Glutamatergic neuron (in vitro differentiated cells): ENCODE measurements at regions not wholly inside any gene's neighbourhood (a gene's known extent, or its start where the extent isn't known, plus 50 kb on each side); places are given as distances from the start of the nearest gene placed in this dataset.
"Not testable (repeated sequence)": the region's sequence is repeated elsewhere in the genome, so short reads cannot be mapped to it uniquely, and the experiment has no call there.

Source experiments
- DNase-seq: peaks from one replicate; pipeline ENCODE4 v3.0.0; 2022
- H3K27ac Mint-ChIP-seq: one replicate; pipeline ENCODE4 v1.8.0; 2020; ENCODE audit warnings: mild to moderate bottlenecking, mixed read lengths, inconsistent platforms; ENCODE audit not compliant: unreplicated experiment
- H3K27me3 Mint-ChIP-seq: one replicate; pipeline ENCODE4 v1.8.0; 2020; ENCODE audit warnings: mild to moderate bottlenecking, moderate library complexity, mixed read lengths, inconsistent platforms; ENCODE audit not compliant: unreplicated experiment
- H3K36me3 Mint-ChIP-seq: one replicate; pipeline ENCODE4 v1.8.0; 2020; ENCODE audit warnings: mild to moderate bottlenecking, mixed read lengths, inconsistent platforms; ENCODE audit not compliant: unreplicated experiment
- H3K4me1 Mint-ChIP-seq: one replicate; pipeline ENCODE4 v1.8.0; 2020; ENCODE audit warnings: mild to moderate bottlenecking, low read depth, mixed read lengths, inconsistent platforms; ENCODE audit not compliant: unreplicated experiment
- H3K4me3 Mint-ChIP-seq: one replicate; pipeline ENCODE4 v1.8.0; 2020; ENCODE audit warnings: mild to moderate bottlenecking, mixed read lengths, inconsistent platforms; ENCODE audit not compliant: unreplicated experiment
- H3K9me3 Mint-ChIP-seq: one replicate; pipeline ENCODE4 v1.8.0; 2020; ENCODE audit warnings: mild to moderate bottlenecking, moderate library complexity, mixed read lengths, inconsistent platforms; ENCODE audit not compliant: unreplicated experiment
- TF ChIP-seq, protein P1 (sequence below): fragments of 200-600 bp; sonication (generic); IDR thresholded peaks from one replicate; pipeline ENCODE4 v1.5.0; 2021; ENCODE audit not compliant: partially characterized antibody, unreplicated experiment

DNA sequence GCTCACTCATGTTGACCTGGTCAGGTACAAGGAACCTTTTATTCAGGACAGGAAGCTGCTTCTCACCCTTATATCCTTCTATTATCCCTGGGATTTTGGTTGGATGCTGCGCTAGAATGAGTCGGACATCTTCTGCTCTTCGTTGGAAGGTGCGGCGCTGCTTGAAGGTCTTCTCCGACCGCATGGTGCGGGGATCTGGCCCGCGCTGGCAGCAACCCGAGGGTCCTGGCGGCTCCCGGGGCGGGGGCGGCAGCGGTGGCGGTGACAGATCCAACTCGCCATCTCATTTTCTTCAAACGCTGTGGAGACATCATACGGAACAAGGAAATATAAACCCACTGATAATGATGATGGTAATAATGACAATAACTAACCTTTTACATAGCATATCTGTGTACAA lies 126.3 kb downstream of the ATXN7L3B start:
- H3K4me1 Mint-ChIP-seq: no peaks in the 10 kb centered on the region
- H3K36me3 Mint-ChIP-seq: no peaks in the 10 kb centered on the region
- H3K9me3 Mint-ChIP-seq: no peaks in the 10 kb centered on the region
- H3K27me3 Mint-ChIP-seq: no peaks in the 10 kb centered on the region
- no peak overlapping the region for H3K27ac Mint-ChIP-seq
- H3K4me3 Mint-ChIP-seq: no peak overlapping the region
- TF ChIP-seq, protein P1, sequence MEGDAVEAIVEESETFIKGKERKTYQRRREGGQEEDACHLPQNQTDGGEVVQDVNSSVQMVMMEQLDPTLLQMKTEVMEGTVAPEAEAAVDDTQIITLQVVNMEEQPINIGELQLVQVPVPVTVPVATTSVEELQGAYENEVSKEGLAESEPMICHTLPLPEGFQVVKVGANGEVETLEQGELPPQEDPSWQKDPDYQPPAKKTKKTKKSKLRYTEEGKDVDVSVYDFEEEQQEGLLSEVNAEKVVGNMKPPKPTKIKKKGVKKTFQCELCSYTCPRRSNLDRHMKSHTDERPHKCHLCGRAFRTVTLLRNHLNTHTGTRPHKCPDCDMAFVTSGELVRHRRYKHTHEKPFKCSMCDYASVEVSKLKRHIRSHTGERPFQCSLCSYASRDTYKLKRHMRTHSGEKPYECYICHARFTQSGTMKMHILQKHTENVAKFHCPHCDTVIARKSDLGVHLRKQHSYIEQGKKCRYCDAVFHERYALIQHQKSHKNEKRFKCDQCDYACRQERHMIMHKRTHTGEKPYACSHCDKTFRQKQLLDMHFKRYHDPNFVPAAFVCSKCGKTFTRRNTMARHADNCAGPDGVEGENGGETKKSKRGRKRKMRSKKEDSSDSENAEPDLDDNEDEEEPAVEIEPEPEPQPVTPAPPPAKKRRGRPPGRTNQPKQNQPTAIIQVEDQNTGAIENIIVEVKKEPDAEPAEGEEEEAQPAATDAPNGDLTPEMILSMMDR: no peak
- no peak for DNase-seq

DNA sequence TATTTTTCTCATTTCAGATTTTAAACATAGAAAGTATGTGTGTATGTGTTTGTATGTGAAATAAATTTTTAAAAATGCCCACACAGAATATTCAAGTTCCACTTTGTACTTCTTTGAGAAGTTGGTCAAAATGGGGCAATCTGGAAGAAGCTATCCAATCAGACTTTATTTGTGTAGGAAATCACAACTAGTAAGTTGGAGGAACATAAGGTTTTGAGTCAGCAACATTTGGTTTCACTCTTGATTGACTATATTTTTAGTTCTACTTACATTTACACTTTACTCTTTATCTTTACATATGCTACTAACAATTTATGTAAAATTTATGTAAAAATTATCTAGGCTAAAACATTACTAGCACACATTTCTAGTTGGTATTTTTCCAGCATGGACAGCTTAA lies 128.1 kb downstream of the ATXN7L3B start:
- Mint-ChIP-seq H3K9me3 (no peaks in the 10 kb centered on the region), H3K27ac (no peak overlapping the region), H3K36me3 (no peaks in the 10 kb centered on the region), H3K4me3 (no peak overlapping the region), H3K27me3 (no peaks in the 10 kb centered on the region), H3K4me1 (no peaks in the 10 kb centered on the region)
- TF ChIP-seq, protein P1: no peak
- DNase-seq: no peak

DNA sequence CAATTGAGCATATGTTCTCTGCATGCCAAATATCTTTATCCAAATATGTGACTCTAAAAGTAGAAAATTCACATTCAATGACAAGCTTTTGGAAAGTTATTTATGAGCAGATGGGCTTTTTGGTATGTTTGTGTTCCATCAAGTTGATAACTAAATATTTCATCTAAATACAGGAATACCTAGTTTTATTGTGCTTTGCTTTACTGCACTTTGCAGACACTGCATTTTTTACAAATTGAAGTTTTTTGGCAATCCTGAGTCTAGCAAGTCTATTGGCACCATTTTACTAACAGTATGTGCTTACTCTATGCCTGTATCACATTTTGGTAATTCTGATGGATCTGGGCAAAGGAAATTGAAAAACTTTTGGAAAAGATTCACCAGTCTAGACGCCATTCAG lies 133.8 kb downstream of the ATXN7L3B start:
- DNase-seq: no peak
- no peaks in the 10 kb centered on the region for H3K4me1 Mint-ChIP-seq
- no peaks in the 10 kb centered on the region for H3K36me3 Mint-ChIP-seq
- no peak overlapping the region for H3K4me3 Mint-ChIP-seq
- H3K9me3 Mint-ChIP-seq: peaks cover 2% of the 10 kb centered on the region
- TF ChIP-seq, protein P1: no peak
- no peaks in the 10 kb centered on the region for H3K27me3 Mint-ChIP-seq
- no peak overlapping the region for H3K27ac Mint-ChIP-seq

DNA sequence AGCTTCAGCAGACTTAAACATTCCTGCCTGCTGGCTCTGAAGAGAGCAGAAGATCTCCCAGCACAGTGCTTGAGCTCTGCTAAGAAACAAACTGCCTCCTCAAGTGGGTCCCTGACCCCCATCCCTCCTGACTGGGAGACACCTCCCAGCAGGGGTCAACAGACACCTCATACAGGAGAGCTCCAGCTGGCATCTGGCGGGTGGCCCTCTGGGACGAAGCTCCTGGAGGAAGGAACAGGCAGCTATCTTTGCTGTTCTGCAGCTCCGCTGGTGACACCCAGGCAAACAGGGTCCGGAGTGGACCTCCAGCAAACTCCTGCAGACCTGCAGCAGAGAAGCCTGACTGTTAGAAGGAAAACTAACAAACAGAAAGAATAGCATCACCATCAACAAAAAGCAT lies 139.3 kb downstream of the ATXN7L3B start:
- not testable (repeated sequence) for H3K27ac Mint-ChIP-seq, H3K27me3 Mint-ChIP-seq

DNA sequence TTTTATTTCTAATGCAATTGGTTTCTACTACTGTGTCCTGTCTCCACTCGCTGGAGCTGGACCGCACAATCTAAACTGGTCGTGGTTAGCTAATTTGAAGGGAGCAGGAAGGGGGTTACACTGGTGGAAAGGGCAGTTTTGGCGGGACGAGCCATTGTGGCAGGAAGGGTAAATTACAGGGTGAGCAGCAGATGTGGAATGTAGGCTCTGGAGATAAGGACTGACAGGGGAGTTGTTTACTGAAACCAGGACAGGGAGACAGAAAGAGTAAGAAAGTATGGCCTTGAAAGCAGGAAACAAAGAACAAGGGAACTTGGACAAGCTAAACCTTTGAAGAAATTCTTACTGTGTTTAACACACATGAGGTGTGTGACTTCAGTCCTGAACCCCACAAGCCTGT lies 147.8 kb downstream of the ATXN7L3B start:
- H3K9me3 Mint-ChIP-seq: no peaks in the 10 kb centered on the region
- H3K4me3 Mint-ChIP-seq: no peak overlapping the region
- H3K4me1 Mint-ChIP-seq: no peaks in the 10 kb centered on the region
- H3K27me3 Mint-ChIP-seq: no peaks in the 10 kb centered on the region
- H3K36me3 Mint-ChIP-seq: no peaks in the 10 kb centered on the region
- H3K27ac Mint-ChIP-seq: no peak overlapping the region
- no peak for DNase-seq
- TF ChIP-seq, protein P1: no peak

More for the DNA sequence above, 139.3 kb downstream of the ATXN7L3B start:
- not testable (repeated sequence) for DNase-seq, H3K4me1 Mint-ChIP-seq, H3K4me3 Mint-ChIP-seq, H3K36me3 Mint-ChIP-seq, H3K9me3 Mint-ChIP-seq
